GM23248 (cell line): ENCODE measurements at regions not wholly inside any gene's neighbourhood (a gene's known extent, or its start where the extent isn't known, plus 50 kb on each side); places are given as distances from the start of the nearest gene placed in this dataset.
A peak's percentile ranks its signal among the peaks of the same experiment; 100 is the strongest.

ENCODE experiments used
- DNase-seq: peaks from one replicate; pipeline ENCODE4 v3.0.0-alpha.2; 2015
- H2AFZ ChIP-seq: fragments of 200-600 bp; sonication (generic); 2 replicates; pipeline ENCODE4 v1.6.1; 2016; ENCODE audit warnings: antibody characterized with exemption
- H3F3A ChIP-seq: fragments of 200-600 bp; sonication (generic); 2 replicates; pipeline ENCODE4 v1.6.1; 2016; ENCODE audit warnings: mild to moderate bottlenecking, antibody characterized with exemption, mixed run types; ENCODE audit not compliant: insufficient read depth
- H3K27ac ChIP-seq: fragments of 200-600 bp; sonication (generic); 2 replicates; pipeline ENCODE4 v1.5.1; 2016; ENCODE audit warnings: mild to moderate bottlenecking
- H3K27me3 ChIP-seq: fragments of 200-600 bp; sonication (generic); replicated peaks from 2 replicates; pipeline ENCODE4 v1.6.1; 2016; ENCODE audit warnings: mild to moderate bottlenecking; ENCODE audit not compliant: insufficient read depth
- H3K36me3 ChIP-seq: fragments of 200-600 bp; sonication (generic); 2 replicates; pipeline ENCODE4 v1.6.1; 2016; ENCODE audit warnings: low read depth, mild to moderate bottlenecking
- H3K4me1 ChIP-seq: fragments of 200-600 bp; sonication (generic); 2 replicates; pipeline ENCODE4 v1.6.1; 2016; ENCODE audit warnings: mild to moderate bottlenecking; ENCODE audit not compliant: insufficient read depth
- H3K4me2 ChIP-seq: fragments of 200-600 bp; sonication (generic); one replicate; pipeline ENCODE4 v1.6.1; 2016; ENCODE audit warnings: mild to moderate bottlenecking; ENCODE audit not compliant: unreplicated experiment
- H3K4me3 ChIP-seq: fragments of 200-600 bp; sonication (generic); 2 replicates; pipeline ENCODE4 v1.5.1; 2016; ENCODE audit warnings: mild to moderate bottlenecking
- H3K79me2 ChIP-seq: fragments of 200-600 bp; sonication (generic); 2 replicates; pipeline ENCODE4 v1.6.1; 2016; ENCODE audit warnings: mild to moderate bottlenecking; ENCODE audit not compliant: insufficient read depth
- H3K9ac ChIP-seq: fragments of 200-600 bp; sonication (generic); 2 replicates; pipeline ENCODE4 v1.6.1; 2016; ENCODE audit warnings: mild to moderate bottlenecking
- H3K9me2 ChIP-seq: fragments of 200-600 bp; sonication (generic); 2 replicates; pipeline ENCODE4 v1.6.1; 2016; ENCODE audit warnings: mixed run types, mild to moderate bottlenecking, moderate library complexity; ENCODE audit not compliant: insufficient read depth
- H3K9me3 ChIP-seq: fragments of 200-600 bp; sonication (generic); one replicate; pipeline ENCODE4 v1.6.1; 2017; ENCODE audit warnings: low read depth
- H4K20me1 ChIP-seq: fragments of 200-600 bp; sonication (generic); 2 replicates; pipeline ENCODE4 v1.6.0; 2016; ENCODE audit not compliant: insufficient read depth
- EZH2 ChIP-seq: fragments of 200-600 bp; sonication (generic); IDR thresholded peaks from 2 replicates; pipeline ENCODE4 v1.6.1; 2018; ENCODE audit warnings: antibody characterized with exemption, mild to moderate bottlenecking; ENCODE audit not compliant: insufficient read depth, poor library complexity, severe bottlenecking
- EZH2phosphoT487 ChIP-seq: fragments of 200-600 bp; sonication (generic); IDR thresholded peaks from 2 replicates; pipeline ENCODE4 v1.6.1; 2018; ENCODE audit warnings: antibody characterized with exemption, moderate library complexity, mild to moderate bottlenecking, low read depth; ENCODE audit not compliant: insufficient read depth
- WGBS, 2 experiments: methylation state at CpG; one replicate each; pipeline ENCODE4 v1.1.6; 2015 to 2017; ENCODE audit warnings: low lambda C conversion rate in 2 of 2, low coverage in 1 of 2; ENCODE audit errors: missing lambda C conversion rate in 2 of 2; 5-methylcytosine and 5-hydroxymethylcytosine counted together
- in situ Hi-C: fragments of 300-500 bp; cut with MboI; formaldehyde crosslinking; loops from 2 replicates; pipeline ENCODE4 v1.15.0; 2020

DNA sequence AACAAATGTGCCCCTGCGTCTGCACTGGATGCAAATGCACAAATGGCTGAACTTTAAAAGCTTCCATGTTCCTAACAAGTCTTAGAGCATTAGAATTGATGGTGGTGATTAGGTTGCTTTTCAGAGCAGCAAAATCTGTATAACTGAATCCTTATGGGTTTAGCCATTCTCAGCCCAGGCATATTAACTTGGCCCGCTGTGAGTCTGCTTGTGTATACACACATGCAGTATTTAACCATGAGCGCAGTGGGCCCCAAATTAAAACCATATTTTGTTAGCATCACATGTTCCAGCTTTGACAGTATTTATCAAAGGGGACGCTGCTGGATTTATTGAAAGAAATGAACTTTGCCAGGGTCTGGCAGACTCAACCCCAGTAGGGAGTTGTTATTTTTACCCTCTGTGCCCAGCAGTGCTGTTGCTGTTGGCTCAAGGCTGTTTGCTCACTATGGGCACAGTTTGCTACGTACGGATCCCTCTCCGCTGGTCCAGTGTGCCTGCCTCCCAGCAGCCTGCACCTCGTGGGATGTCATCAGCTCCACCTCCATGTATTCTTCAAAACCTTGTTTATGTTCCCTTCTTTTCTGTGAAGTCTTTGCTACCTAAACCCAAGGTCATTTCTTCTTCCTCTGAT lies 144.7 kb downstream of the QRSL1 start:
- Histone ChIP-seq H3K27ac (no peak overlapping the region), H3K4me1 (no peaks in the 10 kb centered on the region), H3F3A (no peaks in the 10 kb centered on the region), H3K9me3 (no peaks in the 10 kb centered on the region), H3K4me3 (no peak overlapping the region), H3K27me3 (peaks cover 16% of the 10 kb centered on the region), H3K4me2 (no peak overlapping the region), H4K20me1 (no peaks in the 10 kb centered on the region), H2AFZ (no peak overlapping the region), H3K9ac (no peak overlapping the region), H3K36me3 (no peaks in the 10 kb centered on the region), H3K79me2 (no peaks in the 10 kb centered on the region), H3K9me2 (no peaks in the 10 kb centered on the region)
- WGBS, 2 experiments = 2 to 7% methylated on average over 8 of the region's 8 CpGs
- DNase-seq = peak; percentile 2
- TF ChIP-seq EZH2phosphoT487 (no peak), EZH2 (no peak)
- in situ Hi-C loops = no loop called here

GRCh38 chr6:106773522-106773921 lies 144.1 kb downstream of the QRSL1 start:
- Histone ChIP-seq H3K36me3 (no peaks in the 10 kb centered on the region), H3K4me3 (no peak overlapping the region), H3K27me3 (peaks cover 16% of the 10 kb centered on the region), H3K9ac (no peak overlapping the region), H2AFZ (no peak overlapping the region), H3F3A (no peaks in the 10 kb centered on the region), H3K4me1 (no peaks in the 10 kb centered on the region), H3K9me3 (no peaks in the 10 kb centered on the region), H4K20me1 (no peaks in the 10 kb centered on the region), H3K9me2 (no peaks in the 10 kb centered on the region), H3K79me2 (no peaks in the 10 kb centered on the region), H3K27ac (no peak overlapping the region), H3K4me2 (no peak overlapping the region)
- WGBS, 2 experiments = 8 to 14% methylated on average over 3 of the region's 3 CpGs
- no peak for DNase-seq
- TF ChIP-seq EZH2 (no peak), EZH2phosphoT487 (no peak)
- in situ Hi-C loops = no loop called here

GRCh38 chr6:106772270-106773142 lies 143.1 kb downstream of the QRSL1 start:
- H3K27me3 ChIP-seq = peaks cover 16% of the 10 kb centered on the region
- no peaks in the 10 kb centered on the region for H3F3A ChIP-seq
- WGBS, 2 experiments = 51% methylated on average over 7 of the region's 7 CpGs
- H3K9me3 ChIP-seq = no peaks in the 10 kb centered on the region
- no peaks in the 10 kb centered on the region for H3K4me1 ChIP-seq
- no peak for DNase-seq
- no peak overlapping the region for H2AFZ ChIP-seq
- no peak overlapping the region for H3K27ac ChIP-seq
- no peak overlapping the region for H3K4me2 ChIP-seq
- TF ChIP-seq EZH2phosphoT487 (no peak), EZH2 (no peak)
- no peaks in the 10 kb centered on the region for H3K79me2 ChIP-seq
- H3K9me2 ChIP-seq = no peaks in the 10 kb centered on the region
- in situ Hi-C loops = no loop called here
- no peak overlapping the region for H3K4me3 ChIP-seq
- H4K20me1 ChIP-seq = no peaks in the 10 kb centered on the region
- H3K36me3 ChIP-seq = no peaks in the 10 kb centered on the region
- no peak overlapping the region for H3K9ac ChIP-seq

- H3K36me3 ChIP-seq = no peaks in the 10 kb centered on the region
- H4K20me1 ChIP-seq = no peaks in the 10 kb centered on the region
- H3K4me1 ChIP-seq = no peaks in the 10 kb centered on the region
- H3K9ac ChIP-seq = no peak overlapping the region
- no peak overlapping the region for H2AFZ ChIP-seq
- no peaks in the 10 kb centered on the region for H3F3A ChIP-seq
- no peaks in the 10 kb centered on the region for H3K9me2 ChIP-seq
- no peak for DNase-seq
- no peak overlapping the region for H3K27ac ChIP-seq
- no peaks in the 10 kb centered on the region for H3K9me3 ChIP-seq
- WGBS, 2 experiments = 81 to 89% methylated on average over 4 of the region's 4 CpGs
- TF ChIP-seq EZH2phosphoT487 = no peak
- no peak for TF ChIP-seq EZH2
- in situ Hi-C loops = no loop called here
- no peak overlapping the region for H3K4me3 ChIP-seq
- H3K79me2 ChIP-seq = no peaks in the 10 kb centered on the region
- H3K27me3 ChIP-seq = peaks cover 16% of the 10 kb centered on the region
- H3K4me2 ChIP-seq = no peak overlapping the region
Measured at GRCh38 chr6:106771822-106772221, 142.4 kb downstream of the QRSL1 start.
